AG09309 (cell line): ENCODE measurements at regions not wholly inside any gene's neighbourhood (a gene's known extent, or its start where the extent isn't known, plus 50 kb on each side); places are given as distances from the start of the nearest gene placed in this dataset.
A peak's percentile ranks its signal among the peaks of the same experiment; 100 is the strongest.

ENCODE experiments used
- DNase-seq: peaks from one replicate; pipeline ENCODE4 v3.0.0-alpha.2; 2010; ENCODE audit warnings: low read depth
- H3K4me3 ChIP-seq: 2 replicates; pipeline ENCODE4 v1.5.1; 2011; ENCODE audit warnings: mild to moderate bottlenecking, low read depth, low read length, moderate library complexity; ENCODE audit not compliant: control insufficient read depth
- TF ChIP-seq, protein P1 (sequence below): IDR thresholded peaks from 2 replicates; pipeline ENCODE4 v1.5.1; 2011; ENCODE audit warnings: mild to moderate bottlenecking, low read depth, low read length, inconsistent platforms; ENCODE audit not compliant: insufficient read depth, control insufficient read depth; ENCODE audit errors: missing control alignments

GRCh38 chr6:15901141-15902115 lies 227.5 kb upstream of the MYLIP start:
- H3K4me3 ChIP-seq: no peak overlapping the region
- no peak for DNase-seq
- TF ChIP-seq, protein P1, sequence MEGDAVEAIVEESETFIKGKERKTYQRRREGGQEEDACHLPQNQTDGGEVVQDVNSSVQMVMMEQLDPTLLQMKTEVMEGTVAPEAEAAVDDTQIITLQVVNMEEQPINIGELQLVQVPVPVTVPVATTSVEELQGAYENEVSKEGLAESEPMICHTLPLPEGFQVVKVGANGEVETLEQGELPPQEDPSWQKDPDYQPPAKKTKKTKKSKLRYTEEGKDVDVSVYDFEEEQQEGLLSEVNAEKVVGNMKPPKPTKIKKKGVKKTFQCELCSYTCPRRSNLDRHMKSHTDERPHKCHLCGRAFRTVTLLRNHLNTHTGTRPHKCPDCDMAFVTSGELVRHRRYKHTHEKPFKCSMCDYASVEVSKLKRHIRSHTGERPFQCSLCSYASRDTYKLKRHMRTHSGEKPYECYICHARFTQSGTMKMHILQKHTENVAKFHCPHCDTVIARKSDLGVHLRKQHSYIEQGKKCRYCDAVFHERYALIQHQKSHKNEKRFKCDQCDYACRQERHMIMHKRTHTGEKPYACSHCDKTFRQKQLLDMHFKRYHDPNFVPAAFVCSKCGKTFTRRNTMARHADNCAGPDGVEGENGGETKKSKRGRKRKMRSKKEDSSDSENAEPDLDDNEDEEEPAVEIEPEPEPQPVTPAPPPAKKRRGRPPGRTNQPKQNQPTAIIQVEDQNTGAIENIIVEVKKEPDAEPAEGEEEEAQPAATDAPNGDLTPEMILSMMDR: no peak

GRCh38 chr6:15898693-15899092 lies 230.2 kb upstream of the MYLIP start:
- DNase-seq: no peak

DNA sequence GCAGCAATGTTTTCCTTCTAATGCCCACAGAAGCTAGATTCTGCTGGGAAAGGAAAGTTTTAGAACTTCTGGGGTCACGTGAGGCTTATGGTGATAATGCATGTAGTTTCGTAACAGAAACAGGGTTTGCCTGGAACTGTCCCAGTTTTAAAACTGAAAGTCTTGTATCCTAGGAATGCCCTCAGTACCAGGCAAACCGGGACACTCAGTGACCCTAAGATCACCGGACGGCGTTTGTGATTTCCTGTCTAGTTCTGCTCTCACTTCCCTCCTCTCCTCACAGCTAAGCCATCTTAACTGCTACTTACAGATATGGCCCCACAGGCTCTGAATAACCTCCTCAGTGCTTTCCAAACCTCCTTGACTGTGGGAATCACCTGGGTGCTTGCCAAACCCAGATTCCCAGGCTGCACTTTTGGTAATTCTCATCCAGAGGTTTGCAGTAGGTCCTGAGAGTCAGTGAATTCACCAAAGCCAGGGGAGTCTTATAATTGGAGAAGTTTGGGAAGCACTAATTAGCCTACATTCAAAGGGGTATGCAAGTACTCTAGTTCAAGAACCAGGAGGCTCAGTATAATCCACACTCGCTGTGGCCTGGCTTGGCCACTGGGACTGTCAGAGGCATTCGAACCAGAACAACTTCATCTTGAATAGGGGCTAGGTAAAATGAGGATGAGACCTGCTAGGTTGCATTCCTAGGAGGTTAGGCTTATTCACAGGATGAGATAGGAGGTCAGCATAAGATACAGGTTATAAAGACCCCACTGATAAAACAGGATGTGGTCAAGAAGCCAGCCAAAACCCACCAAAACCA lies 231.6 kb upstream of the MYLIP start:
- no peak for DNase-seq
- no peak overlapping the region for H3K4me3 ChIP-seq
- TF ChIP-seq, protein P1: no peak

More at GRCh38 chr6:15898693-15899092, 230.2 kb upstream of the MYLIP start:
- H3K4me3 ChIP-seq: no peak overlapping the region
- TF ChIP-seq, protein P1: no peak

DNA sequence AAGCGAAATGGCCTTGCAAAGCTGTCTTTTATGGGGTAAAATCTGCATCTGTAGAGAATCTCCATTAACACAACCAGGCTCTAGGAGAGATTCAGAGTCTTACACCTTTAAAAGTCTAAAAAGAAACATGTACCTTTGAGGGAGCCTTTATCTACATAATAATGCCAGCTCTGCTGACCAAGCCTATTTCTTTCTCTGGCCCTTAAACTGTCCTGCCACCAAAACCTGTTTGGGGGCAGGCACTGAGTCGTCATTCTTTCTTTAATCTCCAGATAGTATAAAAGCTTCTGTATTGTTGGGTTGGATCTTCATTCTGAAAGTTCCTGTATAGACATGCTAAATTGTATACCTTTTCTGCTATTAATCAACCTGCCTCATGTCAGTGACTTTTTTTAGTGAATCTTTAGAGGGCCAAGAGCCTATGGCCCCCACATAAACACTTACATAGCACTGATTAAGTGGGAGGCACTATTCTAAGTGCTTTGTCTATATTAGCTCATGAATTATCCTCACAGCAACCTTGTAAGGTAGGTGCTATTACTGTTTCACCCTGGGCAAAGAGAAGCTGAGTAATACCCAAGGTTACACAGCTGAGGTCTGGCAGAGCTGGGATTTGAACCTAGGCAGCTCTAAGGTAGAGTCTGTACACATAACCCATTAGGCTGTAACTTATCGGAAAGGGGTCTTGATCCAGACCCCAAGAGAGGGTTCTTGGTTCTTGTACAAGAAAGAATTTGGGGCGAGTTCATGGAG lies 232.3 kb upstream of the DTNBP1 start:
- no peak for DNase-seq
- H3K4me3 ChIP-seq: no peak overlapping the region
- TF ChIP-seq, protein P1: no peak

GRCh38 chr6:15893556-15894253 lies 230.9 kb upstream of the DTNBP1 start:
- H3K4me3 ChIP-seq: no peak overlapping the region
- TF ChIP-seq, protein P1: peak; percentile 9
- no peak for DNase-seq
